Omental fat pad (tissue), 3 donors: ENCODE measurements at regions not wholly inside any gene's neighbourhood (a gene's known extent, or its start where the extent isn't known, plus 50 kb on each side); places are given as distances from the start of the nearest gene placed in this dataset.

Source experiments
- ATAC-seq: fragments of 150-250 bp; one replicate; pipeline ENCODE4 v1.9.1; 2016; ENCODE audit warnings: mild to moderate bottlenecking, moderate library complexity; ENCODE audit not compliant: low FRiP score
- DNase-seq: peaks from one replicate; pipeline ENCODE4 v3.0.0-alpha.2; 2019; ENCODE audit warnings: low spot score
- CTCF ChIP-seq, 3 donors: fragments of 450-650 bp; IDR thresholded peaks; one replicate each; pipeline ENCODE4 v1.5.1; 2016 to 2017; ENCODE audit warnings: antibody characterized with exemption in 3 of 3, mild to moderate bottlenecking in 3 of 3, moderate library complexity in 2 of 3

- ATAC-seq (no peak), DNase-seq (no peak)
- no peak for TF ChIP-seq CTCF (IDR thresholded peaks at IDR 0.05)
These were observed 698.5 kb downstream of the OTOL1 start for GRCh38 chr3:162195147-162195546.

GRCh38 chr3:162196964-162197363 is 700.4 kb downstream of the OTOL1 start:
- no peak for DNase-seq
- ATAC-seq: no peak
- TF ChIP-seq CTCF (IDR thresholded peaks at IDR 0.05): no peak

GRCh38 chr3:162200836-162201235 is 704.2 kb downstream of the OTOL1 start:
- DNase-seq (no peak), ATAC-seq (no peak)
- TF ChIP-seq CTCF (IDR thresholded peaks at IDR 0.05): no peak

- no peak for ATAC-seq
- no peak for DNase-seq
- no peak for TF ChIP-seq CTCF (IDR thresholded peaks at IDR 0.05)
These were observed 710.0 kb downstream of the OTOL1 start for GRCh38 chr3:162206648-162207047.

GRCh38 chr3:162211470-162211869 is 714.9 kb downstream of the OTOL1 start:
- DNase-seq (no peak), ATAC-seq (no peak)
- TF ChIP-seq CTCF (IDR thresholded peaks at IDR 0.05): no peak

GRCh38 chr3:162213196-162213595 is 716.6 kb downstream of the OTOL1 start:
- TF ChIP-seq CTCF (IDR thresholded peaks at IDR 0.05): no peak
- DNase-seq (no peak), ATAC-seq (no peak)

- DNase-seq (no peak), ATAC-seq (no peak)
- TF ChIP-seq CTCF (IDR thresholded peaks at IDR 0.05): no peak
These were observed 717.3 kb downstream of the OTOL1 start for GRCh38 chr3:162213956-162214355.
